Parathyroid adenoma (tissue), 2 donors: ENCODE measurements at regions not wholly inside any gene's neighbourhood (a gene's known extent, or its start where the extent isn't known, plus 50 kb on each side); places are given as distances from the start of the nearest gene placed in this dataset.

Experiments used
- H2AFZ ChIP-seq: fragments of 300-600 bp; sonication (generic); one replicate; pipeline ENCODE4 v1.7.0; 2017; ENCODE audit warnings: antibody characterized with exemption, mild to moderate bottlenecking
- H3K27ac ChIP-seq: fragments of 300-600 bp; sonication (generic); one replicate; pipeline ENCODE4 v1.7.0; 2017
- H3K27me3 ChIP-seq: fragments of 300-600 bp; sonication (generic); one replicate; pipeline ENCODE4 v1.7.0; 2017; ENCODE audit warnings: low read length; ENCODE audit not compliant: control insufficient read depth, insufficient read depth
- H3K36me3 ChIP-seq: fragments of 300-600 bp; sonication (generic); one replicate; pipeline ENCODE4 v1.7.0; 2017; ENCODE audit warnings: low read length; ENCODE audit not compliant: control insufficient read depth, insufficient read depth
- H3K4me1 ChIP-seq: fragments of 300-600 bp; sonication (generic); one replicate; pipeline ENCODE4 v1.7.0; 2017; ENCODE audit warnings: control low read depth
- H3K4me2 ChIP-seq: fragments of 300-600 bp; sonication (generic); one replicate; pipeline ENCODE4 v1.7.0; 2017; ENCODE audit warnings: low read length
- H3K4me3 ChIP-seq: fragments of 300-600 bp; sonication (generic); one replicate; pipeline ENCODE4 v1.7.0; 2017; ENCODE audit warnings: low read depth, low read length
- H3K79me2 ChIP-seq: fragments of 300-600 bp; sonication (generic); one replicate; pipeline ENCODE4 v1.7.0; 2017; ENCODE audit warnings: control low read depth
- H3K9ac ChIP-seq: fragments of 300-600 bp; sonication (generic); one replicate; pipeline ENCODE4 v1.7.0; 2017; ENCODE audit warnings: mild to moderate bottlenecking
- H3K9me3 ChIP-seq: fragments of 300-600 bp; sonication (generic); one replicate; pipeline ENCODE4 v1.7.0; 2017; ENCODE audit warnings: low read length; ENCODE audit not compliant: control insufficient read depth
- CTCF ChIP-seq: fragments of 300-600 bp; sonication (generic); IDR thresholded peaks from one replicate; pipeline ENCODE4 v1.7.0; 2017; ENCODE audit warnings: antibody characterized with exemption, mild to moderate bottlenecking
- donor health status: primary hyperparathyroidism.

GRCh38 chr13:21946964-21947363, 276.1 kb downstream of the FGF9 start:
- Histone ChIP-seq H3K4me2 (no peak overlapping the region), H3K9ac (no peak overlapping the region), H2AFZ (no peak overlapping the region), H3K4me3 (no peak overlapping the region), H3K36me3 (no peaks in the 10 kb centered on the region), H3K27ac (no peak overlapping the region), H3K79me2 (no peaks in the 10 kb centered on the region), H3K9me3 (no peaks in the 10 kb centered on the region), H3K4me1 (no peaks in the 10 kb centered on the region), H3K27me3 (no peaks in the 10 kb centered on the region)
- no peak for TF ChIP-seq CTCF

- Histone ChIP-seq H3K4me1 (no peaks in the 10 kb centered on the region), H3K27ac (no peak overlapping the region), H3K79me2 (no peaks in the 10 kb centered on the region), H3K27me3 (no peaks in the 10 kb centered on the region), H2AFZ (no peak overlapping the region), H3K9me3 (no peaks in the 10 kb centered on the region), H3K36me3 (no peaks in the 10 kb centered on the region), H3K9ac (no peak overlapping the region), H3K4me2 (no peak overlapping the region), H3K4me3 (no peak overlapping the region)
- no peak for TF ChIP-seq CTCF
Observed at GRCh38 chr13:21948769-21949474, 278.0 kb downstream of the FGF9 start.

GRCh38 chr13:21949818-21950429, 279.1 kb downstream of the FGF9 start:
- no peak overlapping the region for H3K9ac ChIP-seq
- no peaks in the 10 kb centered on the region for H3K4me1 ChIP-seq
- no peaks in the 10 kb centered on the region for H3K79me2 ChIP-seq
- H3K27ac ChIP-seq, result no peak overlapping the region
- no peak for TF ChIP-seq CTCF
- H3K4me3 ChIP-seq, result no peak overlapping the region
- H3K9me3 ChIP-seq, result no peaks in the 10 kb centered on the region
- H3K36me3 ChIP-seq, result no peaks in the 10 kb centered on the region
- no peak overlapping the region for H2AFZ ChIP-seq
- H3K4me2 ChIP-seq, result no peak overlapping the region
- H3K27me3 ChIP-seq, result no peaks in the 10 kb centered on the region

- H3K79me2 ChIP-seq, result no peaks in the 10 kb centered on the region
- no peak overlapping the region for H3K4me3 ChIP-seq
- no peaks in the 10 kb centered on the region for H3K36me3 ChIP-seq
- H3K27me3 ChIP-seq, result no peaks in the 10 kb centered on the region
- no peak overlapping the region for H2AFZ ChIP-seq
- TF ChIP-seq CTCF, result no peak
- no peaks in the 10 kb centered on the region for H3K4me1 ChIP-seq
- no peak overlapping the region for H3K27ac ChIP-seq
- no peaks in the 10 kb centered on the region for H3K9me3 ChIP-seq
- no peak overlapping the region for H3K9ac ChIP-seq
- H3K4me2 ChIP-seq, result no peak overlapping the region
Observed at GRCh38 chr13:21956666-21957065, 285.8 kb downstream of the FGF9 start.

GRCh38 chr13:21957833-21958232, 287.0 kb downstream of the FGF9 start:
- H3K27ac ChIP-seq, result no peak overlapping the region
- H3K9me3 ChIP-seq, result no peaks in the 10 kb centered on the region
- H3K9ac ChIP-seq, result no peak overlapping the region
- no peaks in the 10 kb centered on the region for H3K36me3 ChIP-seq
- H2AFZ ChIP-seq, result no peak overlapping the region
- H3K4me2 ChIP-seq, result no peak overlapping the region
- no peaks in the 10 kb centered on the region for H3K27me3 ChIP-seq
- no peaks in the 10 kb centered on the region for H3K79me2 ChIP-seq
- H3K4me1 ChIP-seq, result no peaks in the 10 kb centered on the region
- H3K4me3 ChIP-seq, result no peak overlapping the region
- TF ChIP-seq CTCF, result no peak
